H1 (cell line): ENCODE measurements at regions not wholly inside any gene's neighbourhood (a gene's known extent, or its start where the extent isn't known, plus 50 kb on each side); places are given as distances from the start of the nearest gene placed in this dataset.
A peak's percentile ranks its signal among the peaks of the same experiment; 100 is the strongest.

Experiments used
- TF ChIP-seq, protein P1 (sequence below): fragments of 300-600 bp; sonication (generic); IDR thresholded peaks from 2 replicates; pipeline ENCODE4 v1.7.1; 2012; ENCODE audit warnings: low read length, moderate library complexity, mild to moderate bottlenecking, inconsistent platforms; ENCODE audit not compliant: insufficient replicate concordance

DNA sequence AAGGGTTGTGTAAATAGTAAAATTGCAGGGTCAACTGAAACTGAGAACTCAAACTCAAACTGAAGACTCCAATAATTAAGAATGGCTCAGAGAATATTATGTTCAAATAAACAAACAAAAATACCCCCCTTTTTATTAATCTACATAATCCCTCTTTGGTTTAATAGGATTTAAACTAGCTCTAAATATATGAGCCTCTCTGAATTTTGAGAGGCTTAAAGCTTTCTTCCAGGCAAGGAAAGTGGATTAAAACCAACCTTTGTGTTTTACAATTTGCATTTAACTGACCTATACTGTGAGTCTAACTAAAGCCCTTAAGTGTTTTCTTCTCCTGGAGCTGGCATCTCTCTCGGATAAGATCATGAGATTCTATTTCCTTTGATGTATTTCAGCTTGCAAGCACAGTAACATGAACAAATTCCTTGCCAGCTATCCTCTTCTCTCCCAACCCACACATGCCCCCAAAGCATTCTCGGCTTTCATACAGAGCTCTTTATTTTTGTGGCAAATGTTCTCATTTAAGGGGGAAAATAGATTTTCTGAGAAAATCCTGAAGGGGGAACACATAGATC lies 1310.8 kb upstream of the AGA start (continued):
- TF ChIP-seq, protein P1, sequence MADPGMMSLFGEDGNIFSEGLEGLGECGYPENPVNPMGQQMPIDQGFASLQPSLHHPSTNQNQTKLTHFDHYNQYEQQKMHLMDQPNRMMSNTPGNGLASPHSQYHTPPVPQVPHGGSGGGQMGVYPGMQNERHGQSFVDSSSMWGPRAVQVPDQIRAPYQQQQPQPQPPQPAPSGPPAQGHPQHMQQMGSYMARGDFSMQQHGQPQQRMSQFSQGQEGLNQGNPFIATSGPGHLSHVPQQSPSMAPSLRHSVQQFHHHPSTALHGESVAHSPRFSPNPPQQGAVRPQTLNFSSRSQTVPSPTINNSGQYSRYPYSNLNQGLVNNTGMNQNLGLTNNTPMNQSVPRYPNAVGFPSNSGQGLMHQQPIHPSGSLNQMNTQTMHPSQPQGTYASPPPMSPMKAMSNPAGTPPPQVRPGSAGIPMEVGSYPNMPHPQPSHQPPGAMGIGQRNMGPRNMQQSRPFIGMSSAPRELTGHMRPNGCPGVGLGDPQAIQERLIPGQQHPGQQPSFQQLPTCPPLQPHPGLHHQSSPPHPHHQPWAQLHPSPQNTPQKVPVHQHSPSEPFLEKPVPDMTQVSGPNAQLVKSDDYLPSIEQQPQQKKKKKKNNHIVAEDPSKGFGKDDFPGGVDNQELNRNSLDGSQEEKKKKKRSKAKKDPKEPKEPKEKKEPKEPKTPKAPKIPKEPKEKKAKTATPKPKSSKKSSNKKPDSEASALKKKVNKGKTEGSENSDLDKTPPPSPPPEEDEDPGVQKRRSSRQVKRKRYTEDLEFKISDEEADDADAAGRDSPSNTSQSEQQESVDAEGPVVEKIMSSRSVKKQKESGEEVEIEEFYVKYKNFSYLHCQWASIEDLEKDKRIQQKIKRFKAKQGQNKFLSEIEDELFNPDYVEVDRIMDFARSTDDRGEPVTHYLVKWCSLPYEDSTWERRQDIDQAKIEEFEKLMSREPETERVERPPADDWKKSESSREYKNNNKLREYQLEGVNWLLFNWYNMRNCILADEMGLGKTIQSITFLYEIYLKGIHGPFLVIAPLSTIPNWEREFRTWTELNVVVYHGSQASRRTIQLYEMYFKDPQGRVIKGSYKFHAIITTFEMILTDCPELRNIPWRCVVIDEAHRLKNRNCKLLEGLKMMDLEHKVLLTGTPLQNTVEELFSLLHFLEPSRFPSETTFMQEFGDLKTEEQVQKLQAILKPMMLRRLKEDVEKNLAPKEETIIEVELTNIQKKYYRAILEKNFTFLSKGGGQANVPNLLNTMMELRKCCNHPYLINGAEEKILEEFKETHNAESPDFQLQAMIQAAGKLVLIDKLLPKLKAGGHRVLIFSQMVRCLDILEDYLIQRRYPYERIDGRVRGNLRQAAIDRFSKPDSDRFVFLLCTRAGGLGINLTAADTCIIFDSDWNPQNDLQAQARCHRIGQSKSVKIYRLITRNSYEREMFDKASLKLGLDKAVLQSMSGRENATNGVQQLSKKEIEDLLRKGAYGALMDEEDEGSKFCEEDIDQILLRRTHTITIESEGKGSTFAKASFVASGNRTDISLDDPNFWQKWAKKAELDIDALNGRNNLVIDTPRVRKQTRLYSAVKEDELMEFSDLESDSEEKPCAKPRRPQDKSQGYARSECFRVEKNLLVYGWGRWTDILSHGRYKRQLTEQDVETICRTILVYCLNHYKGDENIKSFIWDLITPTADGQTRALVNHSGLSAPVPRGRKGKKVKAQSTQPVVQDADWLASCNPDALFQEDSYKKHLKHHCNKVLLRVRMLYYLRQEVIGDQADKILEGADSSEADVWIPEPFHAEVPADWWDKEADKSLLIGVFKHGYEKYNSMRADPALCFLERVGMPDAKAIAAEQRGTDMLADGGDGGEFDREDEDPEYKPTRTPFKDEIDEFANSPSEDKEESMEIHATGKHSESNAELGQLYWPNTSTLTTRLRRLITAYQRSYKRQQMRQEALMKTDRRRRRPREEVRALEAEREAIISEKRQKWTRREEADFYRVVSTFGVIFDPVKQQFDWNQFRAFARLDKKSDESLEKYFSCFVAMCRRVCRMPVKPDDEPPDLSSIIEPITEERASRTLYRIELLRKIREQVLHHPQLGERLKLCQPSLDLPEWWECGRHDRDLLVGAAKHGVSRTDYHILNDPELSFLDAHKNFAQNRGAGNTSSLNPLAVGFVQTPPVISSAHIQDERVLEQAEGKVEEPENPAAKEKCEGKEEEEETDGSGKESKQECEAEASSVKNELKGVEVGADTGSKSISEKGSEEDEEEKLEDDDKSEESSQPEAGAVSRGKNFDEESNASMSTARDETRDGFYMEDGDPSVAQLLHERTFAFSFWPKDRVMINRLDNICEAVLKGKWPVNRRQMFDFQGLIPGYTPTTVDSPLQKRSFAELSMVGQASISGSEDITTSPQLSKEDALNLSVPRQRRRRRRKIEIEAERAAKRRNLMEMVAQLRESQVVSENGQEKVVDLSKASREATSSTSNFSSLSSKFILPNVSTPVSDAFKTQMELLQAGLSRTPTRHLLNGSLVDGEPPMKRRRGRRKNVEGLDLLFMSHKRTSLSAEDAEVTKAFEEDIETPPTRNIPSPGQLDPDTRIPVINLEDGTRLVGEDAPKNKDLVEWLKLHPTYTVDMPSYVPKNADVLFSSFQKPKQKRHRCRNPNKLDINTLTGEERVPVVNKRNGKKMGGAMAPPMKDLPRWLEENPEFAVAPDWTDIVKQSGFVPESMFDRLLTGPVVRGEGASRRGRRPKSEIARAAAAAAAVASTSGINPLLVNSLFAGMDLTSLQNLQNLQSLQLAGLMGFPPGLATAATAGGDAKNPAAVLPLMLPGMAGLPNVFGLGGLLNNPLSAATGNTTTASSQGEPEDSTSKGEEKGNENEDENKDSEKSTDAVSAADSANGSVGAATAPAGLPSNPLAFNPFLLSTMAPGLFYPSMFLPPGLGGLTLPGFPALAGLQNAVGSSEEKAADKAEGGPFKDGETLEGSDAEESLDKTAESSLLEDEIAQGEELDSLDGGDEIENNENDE: peak; percentile 85
